GM19455 (cell line): ENCODE measurements at regions not wholly inside any gene's neighbourhood (a gene's known extent, or its start where the extent isn't known, plus 50 kb on each side); places are given as distances from the start of the nearest gene placed in this dataset.
A peak's percentile ranks its signal among the peaks of the same experiment; 100 is the strongest.

ENCODE experiments used
- ATAC-seq: cut with Tn5 transposase; IDR thresholded peaks from one replicate; pipeline ENCODE4 v1.9.1; 2021; ENCODE audit not compliant: unreplicated experiment

DNA sequence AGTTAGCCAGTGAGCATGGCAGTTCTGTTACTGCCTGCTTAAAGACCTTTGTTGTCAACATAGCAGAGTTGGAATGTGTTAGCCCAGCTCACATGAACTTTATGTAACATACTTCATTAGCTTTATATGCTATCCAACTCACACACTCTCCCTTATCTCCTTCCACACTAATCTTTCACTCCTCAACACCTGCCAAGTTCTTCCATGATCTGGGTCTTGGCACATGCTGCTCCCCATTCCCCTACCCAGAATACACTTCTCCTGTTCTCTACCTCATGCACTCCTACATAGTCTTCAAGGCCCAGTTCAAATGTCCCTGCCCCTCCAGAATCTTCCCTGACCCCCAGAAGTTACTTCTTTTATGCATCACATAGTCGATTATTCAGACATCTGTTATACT, 179.3 kb downstream of the KATNAL1 start:
- ATAC-seq: no peak

DNA sequence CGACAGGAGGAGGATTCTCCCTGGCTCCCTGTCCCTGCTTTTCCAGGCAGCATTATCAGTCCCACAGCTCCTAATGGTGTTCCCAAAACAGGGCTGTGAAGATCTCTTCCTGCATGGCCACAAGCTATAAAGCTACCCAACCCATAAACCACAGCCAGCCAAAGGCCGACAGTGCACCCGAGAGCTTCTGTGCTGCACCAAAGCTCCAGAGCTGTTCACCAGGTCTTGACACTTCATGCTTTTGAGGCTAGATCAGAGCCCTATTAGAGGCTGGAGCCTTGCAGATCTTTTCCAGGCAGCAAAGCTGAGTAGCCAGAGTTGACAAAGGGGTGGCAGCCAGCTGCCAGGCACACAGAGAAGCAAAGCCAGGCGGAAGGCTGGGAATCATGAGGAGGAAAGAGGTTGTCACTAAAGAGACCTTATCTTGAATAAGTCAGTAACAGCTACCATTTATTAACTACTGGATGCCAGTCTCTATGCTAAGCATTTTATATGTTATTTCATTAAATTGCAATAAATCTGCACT, 180.4 kb downstream of the KATNAL1 start:
- no peak for ATAC-seq

DNA sequence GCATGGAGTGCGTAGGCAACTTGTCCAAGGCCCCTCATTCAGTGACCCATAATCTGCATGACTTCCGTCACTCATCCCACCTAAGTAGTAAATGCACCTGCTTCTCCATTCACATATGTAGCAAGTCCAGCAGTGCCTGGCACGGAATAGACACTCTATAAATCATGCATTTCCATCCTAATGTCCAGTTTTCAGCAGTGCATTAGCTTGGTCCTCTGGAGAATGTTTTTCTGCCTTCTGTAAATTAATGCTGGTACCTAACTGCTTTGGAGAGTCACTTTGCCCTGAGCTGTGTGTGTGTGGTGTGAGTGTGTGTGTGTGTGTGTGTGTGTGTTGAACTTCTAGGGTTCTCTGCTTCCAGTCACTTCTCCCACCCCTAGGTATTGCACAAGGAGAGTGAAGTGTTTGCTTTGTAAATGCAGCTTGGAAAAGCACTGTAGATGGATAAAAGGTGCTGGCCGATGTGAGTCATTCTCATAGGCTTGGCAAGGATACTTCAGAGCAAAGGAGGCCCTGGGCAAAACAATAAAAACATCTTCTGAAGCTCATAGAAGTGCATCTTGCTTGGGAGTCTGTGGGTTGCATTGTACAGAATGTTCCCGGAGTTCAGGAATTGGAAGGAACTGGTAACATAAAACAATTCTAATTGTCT, 181.8 kb downstream of the KATNAL1 start:
- no peak for ATAC-seq

DNA sequence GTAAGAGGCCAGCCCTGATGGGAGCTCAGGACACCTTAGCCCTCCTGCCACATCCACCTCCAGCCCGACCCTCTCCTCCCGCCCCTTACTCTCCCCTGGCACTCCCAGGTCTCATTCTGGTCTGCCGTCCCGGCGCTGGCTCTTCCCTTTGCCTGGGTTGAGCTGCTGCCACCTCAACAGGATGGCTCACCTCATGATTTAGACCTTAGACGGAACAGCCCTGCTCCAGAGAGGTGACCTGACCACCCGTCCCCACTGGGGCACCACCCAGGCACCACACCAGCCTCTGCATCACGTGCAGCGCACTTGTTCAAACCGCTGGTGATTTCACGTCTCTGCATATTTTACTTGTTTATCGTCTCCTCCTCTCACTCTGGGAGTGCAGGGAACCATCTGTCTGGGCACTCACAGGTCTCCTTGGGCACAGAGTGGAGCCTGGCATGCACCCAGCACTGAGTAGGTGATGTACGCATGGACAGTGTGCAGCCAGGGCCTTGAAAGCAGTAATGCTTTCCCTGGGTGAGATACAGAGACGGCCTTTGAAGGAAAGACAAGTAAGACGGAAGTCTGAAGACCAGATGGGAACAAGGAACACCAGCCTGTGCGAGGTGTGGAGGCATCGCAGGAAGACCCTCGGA, 183.1 kb downstream of the KATNAL1 start:
- no peak for ATAC-seq

DNA sequence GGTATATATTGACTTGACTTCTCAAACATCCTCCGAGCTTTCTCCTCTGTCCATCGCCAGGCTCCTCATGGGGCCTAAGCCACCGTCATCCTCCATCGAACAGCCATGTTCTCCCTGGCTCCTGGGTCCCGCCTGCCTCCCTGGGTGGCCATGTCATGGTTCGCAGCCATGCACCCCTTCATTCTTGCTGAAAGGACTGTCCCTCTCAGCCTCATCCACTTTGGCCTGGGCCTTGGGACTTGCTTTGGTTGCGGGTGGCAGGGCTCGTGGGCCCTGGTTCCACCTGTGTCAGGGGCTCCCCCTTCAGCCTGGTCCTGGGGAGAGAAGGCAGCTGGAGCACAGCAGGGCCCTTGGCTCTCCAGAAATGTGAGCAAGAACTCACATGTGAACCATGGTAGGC, 183.8 kb downstream of the KATNAL1 start:
- ATAC-seq: no peak

DNA sequence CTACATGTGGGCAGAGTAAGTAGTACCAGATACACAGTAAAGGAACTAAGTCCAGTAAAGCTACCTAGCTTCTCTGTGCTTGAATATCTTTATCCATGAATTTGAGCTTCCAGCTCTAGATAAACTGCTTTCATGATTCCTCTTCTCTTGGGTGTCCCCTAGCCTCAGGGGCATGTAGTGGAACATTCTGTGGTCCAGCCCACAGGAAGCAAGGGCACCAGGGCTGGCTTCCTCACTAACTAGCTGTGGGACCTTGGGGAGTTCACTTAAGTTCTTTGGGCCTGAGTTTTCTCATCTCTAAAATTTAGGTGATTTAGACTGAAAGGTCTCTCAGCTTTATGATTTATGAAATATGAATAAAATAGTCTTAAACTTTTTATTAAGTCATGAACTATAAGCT, 185.7 kb downstream of the KATNAL1 start:
- no peak for ATAC-seq

DNA sequence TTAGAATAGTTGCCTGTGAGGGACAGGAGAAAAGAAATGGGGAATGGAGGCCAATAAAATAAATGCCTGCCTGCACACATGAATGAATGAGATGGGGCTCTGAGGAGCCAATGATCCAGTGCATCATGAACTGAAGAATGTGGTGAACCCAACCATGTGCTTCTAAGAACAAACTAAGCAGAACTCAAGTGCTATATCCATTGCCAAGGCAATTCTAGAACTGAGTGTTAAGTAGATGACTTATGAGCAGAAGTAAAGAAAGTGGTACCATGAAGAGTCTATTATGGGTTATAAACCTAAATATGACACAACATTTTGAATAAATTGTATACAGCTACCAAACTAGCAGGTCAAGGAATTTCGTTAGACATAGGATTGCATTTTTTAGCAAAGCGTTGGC, 186.1 kb downstream of the KATNAL1 start:
- no peak for ATAC-seq

DNA sequence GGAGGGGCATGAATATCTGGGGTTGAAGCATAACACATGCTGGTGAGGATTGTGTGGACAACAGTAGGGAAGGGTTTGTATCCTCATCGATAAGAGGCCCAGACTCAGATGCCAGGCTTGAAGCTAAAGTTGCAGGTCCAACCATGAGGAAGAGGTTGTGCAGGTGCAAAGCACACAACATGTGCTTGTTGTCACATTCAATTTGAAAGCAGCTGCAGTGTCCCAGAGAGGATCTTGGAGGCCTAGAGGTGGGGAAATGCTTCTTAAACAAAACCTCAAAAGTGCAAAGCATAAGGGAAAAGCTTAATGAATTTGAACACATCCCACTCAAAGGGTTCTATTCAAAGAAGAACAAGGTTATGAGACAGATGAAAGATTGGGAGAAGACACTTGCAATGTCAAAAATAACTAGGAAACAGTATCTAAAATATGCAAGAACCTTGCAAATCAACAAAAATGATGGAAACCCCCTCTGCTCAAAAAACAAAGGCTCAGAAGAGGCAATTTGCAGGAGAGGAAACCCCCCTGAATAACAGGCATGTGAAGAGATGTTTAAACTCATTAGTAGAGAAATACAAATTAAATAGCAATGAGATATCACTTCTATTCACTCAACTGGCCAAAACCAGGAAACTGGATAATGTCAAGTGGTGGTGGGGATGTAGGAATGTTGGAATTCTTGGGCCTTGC, 187.1 kb downstream of the KATNAL1 start:
- no peak for ATAC-seq

DNA sequence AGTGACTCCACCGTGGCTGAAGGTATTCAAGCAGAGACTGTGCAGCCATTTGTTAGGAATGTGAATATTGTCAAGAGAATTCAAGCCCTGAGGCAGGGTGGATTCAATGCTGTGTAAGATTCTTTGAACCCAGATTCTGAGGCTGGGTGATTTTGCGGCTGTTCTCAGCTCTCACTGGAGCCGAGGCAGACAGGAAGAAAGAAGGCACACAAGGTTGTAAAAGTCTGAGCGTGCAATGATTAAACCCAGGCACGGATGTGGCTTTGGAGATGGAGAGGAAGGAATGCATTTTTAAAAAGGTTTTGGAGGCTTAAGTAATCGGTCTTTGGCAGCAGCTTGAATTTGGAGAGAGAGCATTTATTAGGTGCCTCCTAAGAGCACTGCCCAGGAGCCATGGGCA, 187.9 kb downstream of the KATNAL1 start:
- no peak for ATAC-seq

DNA sequence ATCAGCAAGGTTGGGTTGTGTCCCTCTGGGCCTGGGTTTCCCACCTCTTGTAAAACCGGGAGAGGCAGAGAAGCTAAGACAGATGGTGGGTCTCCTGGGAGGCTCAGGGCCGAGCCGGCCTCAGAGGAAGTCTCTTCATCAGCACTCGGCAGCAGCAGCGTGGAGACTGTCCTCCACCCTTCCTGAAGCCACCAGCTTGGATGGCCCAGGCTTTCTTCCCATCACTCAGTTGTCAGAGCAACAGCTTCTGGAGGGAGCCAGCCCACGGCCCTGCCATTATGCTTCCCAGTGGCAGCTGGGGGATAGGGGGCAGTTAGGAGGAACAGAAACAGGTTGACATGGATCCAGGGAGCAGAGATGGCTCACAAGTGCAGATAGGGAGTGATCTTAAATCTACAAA, 191.0 kb downstream of the KATNAL1 start:
- ATAC-seq: no peak

DNA sequence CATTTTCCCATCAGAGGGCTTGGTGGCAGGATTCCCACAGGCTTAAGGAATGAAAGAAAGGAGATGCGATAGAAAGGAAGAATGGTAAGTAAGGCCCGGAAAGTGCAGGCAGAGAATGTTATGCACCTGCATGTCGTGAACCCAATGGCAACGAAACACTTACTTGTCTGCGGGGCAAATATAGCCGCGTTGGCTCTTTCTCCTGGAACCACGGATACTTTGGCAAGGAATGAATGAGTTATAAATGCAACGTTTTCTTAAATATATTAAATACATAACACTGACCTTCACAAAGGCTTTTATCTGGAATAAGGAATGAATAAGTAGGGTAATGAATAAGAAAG, 192.1 kb downstream of the KATNAL1 start:
- ATAC-seq: no peak

DNA sequence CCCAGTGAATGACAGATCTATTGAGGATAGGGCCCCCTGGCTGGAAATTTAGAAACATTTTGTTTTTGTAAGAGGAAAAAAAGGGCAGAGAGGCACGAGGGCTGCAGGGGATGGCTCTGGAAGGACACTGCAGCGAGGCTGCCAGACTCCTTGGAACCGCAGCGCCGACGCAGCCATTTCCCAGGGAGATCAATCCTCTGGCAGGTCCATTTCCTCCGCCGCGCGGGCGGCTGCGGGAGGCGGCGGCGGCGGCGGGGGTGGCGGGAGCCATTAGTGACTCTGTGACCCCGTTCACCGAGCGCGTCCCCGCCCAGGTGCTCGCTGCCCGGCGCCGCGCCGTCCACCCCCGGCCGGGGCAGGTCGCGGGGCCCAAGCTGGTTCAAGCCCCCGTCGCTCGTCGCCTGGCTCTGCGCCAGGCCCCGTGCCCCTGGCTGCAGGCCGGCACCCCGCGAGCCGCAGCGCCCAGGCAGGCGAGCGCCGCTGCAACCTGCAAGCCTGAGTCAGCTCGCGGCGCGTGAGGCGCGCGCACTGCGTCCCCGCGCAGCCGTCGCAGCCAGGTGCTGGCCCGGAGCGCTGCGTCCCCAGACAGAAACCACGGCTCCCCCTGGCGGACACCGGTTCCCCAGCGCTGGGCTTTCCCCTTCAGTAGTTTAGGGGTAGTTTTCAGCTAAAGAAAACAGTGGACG, 192.6 kb downstream of the KATNAL1 start:
- peak; percentile 89 for ATAC-seq

DNA sequence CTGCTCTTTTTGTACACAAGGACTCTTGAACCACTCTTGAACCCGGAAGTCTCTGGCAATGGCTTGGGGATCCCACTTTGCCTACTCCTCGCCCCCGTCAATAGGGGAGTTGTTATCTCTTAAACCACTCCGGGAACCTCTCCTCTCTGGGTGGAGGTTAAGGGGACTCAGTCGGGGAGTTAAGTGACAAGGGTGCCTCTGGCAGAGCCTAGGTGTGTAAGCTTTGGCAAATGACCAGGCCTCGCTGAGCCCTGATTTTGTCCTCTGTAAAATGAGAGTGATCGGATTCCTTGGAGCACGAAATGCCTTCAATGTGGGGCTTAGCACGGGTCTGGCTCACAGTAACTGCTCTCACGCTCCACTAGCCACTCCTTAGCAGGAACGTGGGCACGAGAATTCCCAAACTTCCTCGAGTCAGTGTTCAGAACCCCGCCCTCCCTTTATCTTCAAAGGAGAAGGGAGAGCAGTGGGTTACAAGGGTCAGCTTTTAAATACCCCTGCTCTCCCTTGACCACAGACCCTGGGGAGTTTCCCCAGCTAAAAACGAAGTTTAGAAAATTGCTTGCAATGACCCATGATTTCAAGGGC, 193.3 kb downstream of the KATNAL1 start:
- no peak for ATAC-seq

DNA sequence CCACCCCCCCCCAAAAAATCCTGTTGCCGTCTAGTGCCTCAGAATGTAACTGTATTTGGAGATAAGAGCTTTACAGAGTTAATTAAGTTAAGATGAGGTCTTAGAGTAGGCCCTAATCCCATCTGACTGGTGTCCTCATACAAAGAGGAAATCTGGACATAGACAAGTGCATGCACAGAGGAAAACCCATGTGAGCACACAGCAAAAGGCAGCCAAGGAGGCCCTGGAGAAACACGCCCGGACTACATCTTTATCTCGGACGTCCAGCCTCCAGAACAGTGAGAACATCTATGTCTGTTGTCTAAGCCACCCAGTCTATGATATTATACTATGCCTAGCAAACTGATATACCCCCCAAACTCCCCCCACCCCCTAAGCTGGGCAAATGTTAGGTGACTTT, 193.8 kb downstream of the KATNAL1 start:
- ATAC-seq: no peak

DNA sequence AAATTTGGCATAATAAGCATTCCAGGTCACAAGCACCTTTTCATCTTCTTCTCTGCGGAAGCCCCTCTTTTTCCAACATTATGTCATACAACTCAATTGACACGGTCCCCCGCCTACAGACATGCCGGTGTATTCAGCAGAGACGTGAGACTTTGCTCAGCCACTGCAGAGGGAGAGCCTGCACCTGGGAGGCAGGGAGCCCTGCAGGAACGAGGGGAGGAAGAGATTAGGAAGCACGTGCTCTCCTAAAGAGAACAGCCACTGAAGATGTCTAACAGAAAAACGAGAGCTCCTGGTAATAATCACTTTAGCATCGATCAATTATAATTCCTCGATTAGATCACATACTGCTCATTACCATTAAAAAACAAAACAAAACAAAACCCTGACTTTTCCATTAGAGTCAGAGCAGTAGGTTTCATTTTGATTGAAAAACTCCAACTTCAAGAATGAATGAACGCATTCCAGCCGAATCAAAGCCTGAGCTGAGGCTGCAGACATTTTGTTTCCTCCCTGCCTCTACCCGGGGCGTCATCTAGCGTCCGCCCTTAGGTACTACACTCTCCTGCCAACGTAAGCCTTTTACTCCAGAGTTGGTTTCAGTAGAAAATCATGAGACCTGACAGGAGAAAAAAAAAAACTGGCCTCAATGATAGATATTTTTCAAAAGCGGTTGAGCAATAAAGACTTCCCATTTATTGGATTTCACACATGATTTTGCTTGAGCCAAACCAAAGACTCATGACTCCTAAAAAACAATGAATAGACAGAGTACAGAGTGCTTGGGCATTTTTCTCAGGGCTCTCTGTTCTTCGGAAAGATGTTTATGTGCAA, 194.5 kb downstream of the KATNAL1 start:
- no peak for ATAC-seq

DNA sequence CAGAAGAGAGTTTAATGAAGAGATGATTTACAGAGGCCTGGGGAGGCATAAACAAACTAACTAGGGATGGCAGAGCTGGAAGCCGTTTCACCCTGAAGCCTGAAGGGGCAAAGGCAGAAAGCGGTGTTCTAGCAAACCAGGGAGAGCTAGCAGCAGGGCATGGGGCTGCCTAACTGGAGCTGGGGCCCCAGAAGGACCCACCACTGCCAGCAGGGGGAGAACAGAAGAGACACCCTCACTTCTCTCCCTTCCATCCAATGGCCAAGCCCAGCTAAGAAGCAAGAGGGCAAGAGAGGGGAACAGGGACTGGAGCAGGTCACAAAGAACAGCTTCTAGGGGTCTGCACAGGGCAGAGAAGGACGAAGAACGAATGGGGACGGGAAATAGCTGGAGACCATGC, 195.5 kb downstream of the KATNAL1 start:
- no peak for ATAC-seq

DNA sequence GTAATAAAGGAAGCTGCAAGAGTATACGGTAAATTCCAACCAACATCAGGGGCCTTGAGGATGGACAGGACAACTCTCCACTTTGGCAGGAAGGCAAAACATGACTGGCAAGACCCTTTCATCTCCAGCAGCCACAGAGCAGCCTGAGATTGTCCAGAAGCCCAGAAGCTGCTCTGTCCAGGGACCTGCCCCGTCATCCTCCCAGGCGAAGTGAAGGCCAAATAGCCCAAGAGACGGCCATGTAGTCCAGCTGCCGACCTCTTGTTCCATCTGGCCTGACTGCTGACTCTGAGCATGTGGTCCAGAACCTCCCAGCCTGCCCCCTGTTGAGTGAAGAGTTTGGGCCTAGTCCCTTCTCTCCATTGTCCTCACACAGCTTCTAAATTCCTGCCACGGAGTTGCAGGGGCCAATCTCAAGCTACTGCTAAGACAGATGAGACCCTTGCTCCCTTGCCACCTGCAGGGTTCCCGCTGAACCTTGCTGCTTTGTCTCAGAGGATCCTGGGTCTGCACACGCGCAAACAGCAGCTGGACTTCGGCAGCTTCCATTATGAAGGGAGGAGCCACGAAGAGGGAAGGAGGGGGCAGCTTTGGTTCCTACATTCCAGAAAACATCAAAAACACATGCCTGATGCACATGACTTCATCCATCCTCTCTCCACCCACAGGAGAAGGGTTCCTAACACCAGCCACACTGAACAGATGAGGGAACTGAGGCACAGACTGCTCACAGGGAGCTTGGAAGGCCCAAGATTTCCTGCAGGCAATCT, 196.9 kb downstream of the KATNAL1 start:
- ATAC-seq: no peak

DNA sequence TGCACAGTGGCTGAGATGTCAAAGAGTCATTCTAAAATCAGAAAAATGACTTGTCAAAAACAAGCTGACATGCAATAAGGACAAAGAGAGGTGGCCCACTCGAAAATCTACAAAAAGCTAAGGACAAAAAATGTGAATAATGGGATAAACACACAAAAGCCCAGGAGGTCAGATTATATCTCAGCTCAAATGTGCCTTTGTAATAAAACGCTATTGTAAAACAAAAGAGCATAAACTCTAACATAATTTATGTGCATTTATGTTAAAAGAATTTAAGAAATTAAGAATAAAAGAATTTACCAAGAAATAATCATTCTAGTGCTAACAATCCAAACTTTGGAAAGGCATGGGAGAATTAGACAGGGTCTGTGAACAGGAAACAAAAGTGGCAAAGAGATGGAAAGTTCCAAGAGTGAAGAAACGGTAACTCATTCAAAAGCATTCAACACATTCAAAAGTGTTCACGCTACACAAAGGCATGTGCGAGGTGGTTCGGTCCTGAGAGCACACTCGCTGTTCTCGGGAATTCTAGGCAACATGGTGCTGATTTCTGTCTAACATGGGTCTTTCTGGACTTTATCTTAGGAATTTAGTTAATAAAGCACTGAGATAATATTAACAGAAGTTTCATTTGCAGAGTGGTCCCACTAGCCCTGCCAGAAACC, 197.7 kb downstream of the KATNAL1 start:
- no peak for ATAC-seq

DNA sequence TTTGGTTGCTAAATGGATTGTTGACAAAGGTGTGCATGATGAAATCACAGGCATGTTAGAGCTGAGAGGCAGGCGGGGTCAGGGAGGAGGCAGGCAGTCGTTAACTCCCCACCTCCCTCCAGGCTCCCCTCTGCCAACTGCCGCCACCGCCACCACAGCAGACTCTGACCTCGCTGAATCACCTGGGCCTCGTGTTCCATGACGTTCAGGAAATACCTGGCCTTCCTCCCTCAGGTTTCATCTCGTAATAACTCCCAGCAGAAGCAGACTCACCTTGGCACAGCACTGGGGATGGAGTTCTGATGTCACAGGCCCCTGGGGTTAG, 198.5 kb downstream of the KATNAL1 start:
- ATAC-seq: no peak
